Heart right ventricle (tissue), 16 donors: ENCODE measurements at regions not wholly inside any gene's neighbourhood (a gene's known extent, or its start where the extent isn't known, plus 50 kb on each side); places are given as distances from the start of the nearest gene placed in this dataset.
"Not testable (repeated sequence)": the region's sequence is repeated elsewhere in the genome, so short reads cannot be mapped to it uniquely, and the experiment has no call there.

Source experiments
- ATAC-seq, 8 donors: fragments of 200-7000 bp; cut with Tn5 transposase; one replicate each; pipeline ENCODE4 v1.9.1; 2020; ENCODE audit warnings: mild to moderate bottlenecking in 8 of 8, moderate library complexity in 8 of 8, moderate number of reproducible peaks in 1 of 8
- DNase-seq, 2 donors: peaks; one replicate each; pipeline ENCODE4 v3.0.0-alpha.2; 2020
- H3K27ac ChIP-seq, 10 donors: fragments of 200-600 bp; sonication (generic) in 2 of 10; one replicate each; pipeline versions ENCODE4 v1.5.0 to v1.8.0; 2020 to 2022; ENCODE audit warnings: mild to moderate bottlenecking in 3 of 10
- H3K27me3 ChIP-seq, 7 donors: fragments of 200-600 bp; one replicate each; pipeline ENCODE4 v1.8.0; 2021 to 2022; ENCODE audit warnings: mild to moderate bottlenecking in 2 of 7
- H3K36me3 ChIP-seq, 9 donors: fragments of 200-600 bp; sonication (generic) in 1 of 9; one replicate each; pipeline versions ENCODE4 v1.5.0 to v1.8.0; 2020 to 2022; ENCODE audit warnings: mild to moderate bottlenecking in 2 of 9
- H3K4me1 ChIP-seq, 9 donors: fragments of 200-600 bp; sonication (generic) in 1 of 9; one replicate each; pipeline versions ENCODE4 v1.5.0 to v1.8.0; 2020 to 2022; ENCODE audit warnings: mild to moderate bottlenecking in 4 of 9
- H3K4me3 ChIP-seq, 10 donors: fragments of 200-600 bp; sonication (generic) in 2 of 10; one replicate each; pipeline versions ENCODE4 v1.5.0 to v1.8.0; 2020 to 2022; ENCODE audit warnings: mild to moderate bottlenecking in 7 of 10, moderate library complexity in 2 of 10
- H3K9me3 ChIP-seq, 11 donors: fragments of 200-600 bp in 10 of 11; sonication (generic) in 2 of 11; one replicate each; pipeline versions ENCODE4 v1.5.0 to v1.8.0; 2013 to 2022; ENCODE audit warnings: mild to moderate bottlenecking in 2 of 11, control low read depth in 1 of 11, moderate library complexity in 1 of 11
- CTCF ChIP-seq, 9 donors: fragments of 200-600 bp; sonication (generic) in 2 of 9; IDR thresholded peaks; one replicate each; pipeline versions ENCODE4 v1.5.0 to v1.8.0; 2021 to 2022; ENCODE audit warnings: antibody characterized with exemption in 9 of 9, mild to moderate bottlenecking in 5 of 9, moderate library complexity in 1 of 9
- WGBS, 2 donors: extraction: QIAGEN DNeasy Blood & Tissue Kit; methylation state at CpG; one replicate each; pipeline ENCODE4 v1.1.7; 2013; ENCODE audit warnings: inconsistent platforms in 1 of 2; 5-methylcytosine and 5-hydroxymethylcytosine counted together
- intact Hi-C, 10 donors: fragments of 100-400 bp; cut with DNase I; formaldehyde crosslinking; loops; one replicate each; pipeline versions ENCODE4 v1.11.1 to v1.14.2; 2022
- donor health status: Arrhythmogenic right ventricular cardiomyopathy.
- donor health status: ischemic (EF 13 %, LVEDD 7.1; RV severe dilation, severe dysfunction).
- donor health status: healthy with polysubstance abuse.
- donor health status: DM: no; HTN: yes; CAD: no.
- donor health status: DM: no; HTN: no; CAD: no.
- donor health status: ischemic (EF 25% LVEDD 6.9; RV normal size, moderate dysfunction).
- donor health status: ischemic (EF 25% LVEDD 5.7; RV mildly dilated, moderate dysfunction).
- donor health status: healthy.
- donor health status: DM: yes; HTN: yes; CAD: no.
- donor health status: Ischemic cardiomyopathy.
- donor health status: ischemic (EF 35%, LVEDD 5.7; RV mildly dilated, moderate dysfunction).
- donor health status: nonischemic (EF 11% LVEDD 7.7; RV severe dilation, severe dysfunction).
- donor health status: DM: yes; HTN: yes; CAD: no.
- donor health status: PGD.
- donor health status: ischemic (EF 29% LVEDD 5.4; RV normal size, mild dysfunction).
- donor health status: nonischemic (EF 23%, LVEDD 6.1; RV moderate dilation, normal function).

GRCh38 chr4:132670557-132670956 is 478.5 kb upstream of the PCDH10 start:
- Histone ChIP-seq H3K36me3 (no peaks in the 10 kb centered on the region), H3K4me1 (no peaks in the 10 kb centered on the region), H3K9me3 (no peaks in the 10 kb centered on the region), H3K27ac (no peak overlapping the region), H3K4me3 (no peak overlapping the region), H3K27me3 (no peaks in the 10 kb centered on the region)
- ATAC-seq (no peak), DNase-seq (no peak)
- WGBS, 2 donors = 80 to 84% methylated on average over 1 of the region's 1 CpG
- intact Hi-C loops = loop anchor here in 1 of 10 donors (1.0 kb wide), 1 partner anchor 8 kb away; no protein-coding TSS in a partner anchor
- TF ChIP-seq CTCF (IDR thresholded peaks at IDR 0.05) = no peak

GRCh38 chr4:132683957-132684356 is 465.1 kb upstream of the PCDH10 start:
- Histone ChIP-seq H3K4me1 (no peaks in the 10 kb centered on the region), H3K36me3 (no peaks in the 10 kb centered on the region), H3K27me3 (no peaks in the 10 kb centered on the region), H3K9me3 (peaks cover 0 to 32% (median 7%) of the 10 kb centered on the region in 11 donors), H3K27ac (no peak overlapping the region), H3K4me3 (no peak overlapping the region)
- DNase-seq (no peak), ATAC-seq (no peak)
- intact Hi-C loops = no loop called here
- TF ChIP-seq CTCF (IDR thresholded peaks at IDR 0.05) = no peak

GRCh38 chr4:132691026-132691425 is 458.1 kb upstream of the PCDH10 start:
- Histone ChIP-seq H3K4me3 (no peak overlapping the region), H3K36me3 (no peaks in the 10 kb centered on the region), H3K27me3 (no peaks in the 10 kb centered on the region), H3K9me3 (peaks cover 0 to 31% (median 4%) of the 10 kb centered on the region in 11 donors), H3K4me1 (no peaks in the 10 kb centered on the region), H3K27ac (no peak overlapping the region)
- intact Hi-C loops = no loop called here
- no peak for ATAC-seq
- TF ChIP-seq CTCF (IDR thresholded peaks at IDR 0.05) = no peak
- DNase-seq = no peak
- 58 to 59% methylated on average over 2 of the region's 2 CpGs for WGBS, 2 donors

GRCh38 chr4:132691668-132692067 is 457.4 kb upstream of the PCDH10 start:
- no peak overlapping the region for H3K4me3 ChIP-seq
- WGBS, 2 donors = 47 to 69% methylated on average over 2 of the region's 2 CpGs
- no peaks in the 10 kb centered on the region for H3K36me3 ChIP-seq
- peaks cover 0 to 32% (median 4%) of the 10 kb centered on the region in 11 donors for H3K9me3 ChIP-seq
- ATAC-seq = no peak
- H3K27ac ChIP-seq = no peak overlapping the region
- intact Hi-C loops = no loop called here
- no peak for DNase-seq
- no peaks in the 10 kb centered on the region for H3K4me1 ChIP-seq
- H3K27me3 ChIP-seq = no peaks in the 10 kb centered on the region
- TF ChIP-seq CTCF (IDR thresholded peaks at IDR 0.05) = no peak

- H3K4me1 ChIP-seq = no peaks in the 10 kb centered on the region
- no peaks in the 10 kb centered on the region for H3K27me3 ChIP-seq
- ATAC-seq (no peak), DNase-seq (no peak)
- H3K36me3 ChIP-seq = no peaks in the 10 kb centered on the region
- intact Hi-C loops = no loop called here
- H3K27ac ChIP-seq = no peak overlapping the region
- H3K4me3 ChIP-seq = no peak overlapping the region
- no peak for TF ChIP-seq CTCF (IDR thresholded peaks at IDR 0.05)
- H3K9me3 ChIP-seq = peaks cover 0 to 38% (median 4%) of the 10 kb centered on the region in 11 donors
These were observed 454.3 kb upstream of the PCDH10 start for GRCh38 chr4:132694775-132695174.

- intact Hi-C loops, H3K36me3 ChIP-seq, H3K4me1 ChIP-seq, DNase-seq, H3K27ac ChIP-seq, ATAC-seq, H3K27me3 ChIP-seq, H3K4me3 ChIP-seq: not testable (repeated sequence)
- WGBS, 2 donors = 69 to 88% methylated on average over 4 of the region's 4 CpGs
- peaks cover 0 to 38% (median 4%) of the 10 kb centered on the region in 11 donors for H3K9me3 ChIP-seq
These were observed 451.6 kb upstream of the PCDH10 start for GRCh38 chr4:132697505-132697904.
